Mesothelial cell of epicardium (in vitro differentiated cells): ENCODE measurements at regions not wholly inside any gene's neighbourhood (a gene's known extent, or its start where the extent isn't known, plus 50 kb on each side); places are given as distances from the start of the nearest gene placed in this dataset.

ENCODE experiments used
- DNase-seq, 2 experiments: peaks; one replicate each; pipeline ENCODE4 v3.0.0; 2021; ENCODE audit warnings: low spot score in 2 of 2; ENCODE audit not compliant: unreplicated experiment in 2 of 2
- H3K27ac Mint-ChIP-seq: 2 replicates; pipeline ENCODE4 v1.8.0; 2021; ENCODE audit warnings: mixed read lengths
- H3K27me3 Mint-ChIP-seq: 2 replicates; pipeline ENCODE4 v1.8.0; 2021; ENCODE audit warnings: low read depth, mixed read lengths
- H3K36me3 Mint-ChIP-seq: 2 replicates; pipeline ENCODE4 v1.8.0; 2021; ENCODE audit warnings: mixed read lengths
- H3K4me1 Mint-ChIP-seq: 2 replicates; pipeline ENCODE4 v1.8.0; 2021; ENCODE audit warnings: mixed read lengths
- H3K4me3 Mint-ChIP-seq: 2 replicates; pipeline ENCODE4 v1.8.0; 2021; ENCODE audit warnings: mild to moderate bottlenecking, moderate library complexity, mixed read lengths
- H3K9me3 Mint-ChIP-seq: 2 replicates; pipeline ENCODE4 v1.8.0; 2021; ENCODE audit warnings: mixed read lengths
- TF ChIP-seq, protein P1 (sequence below): fragments of 200-600 bp; sonication (generic); IDR thresholded peaks from one replicate; pipeline ENCODE4 v1.5.0; 2021; ENCODE audit warnings: antibody characterized with exemption; ENCODE audit not compliant: unreplicated experiment

DNA sequence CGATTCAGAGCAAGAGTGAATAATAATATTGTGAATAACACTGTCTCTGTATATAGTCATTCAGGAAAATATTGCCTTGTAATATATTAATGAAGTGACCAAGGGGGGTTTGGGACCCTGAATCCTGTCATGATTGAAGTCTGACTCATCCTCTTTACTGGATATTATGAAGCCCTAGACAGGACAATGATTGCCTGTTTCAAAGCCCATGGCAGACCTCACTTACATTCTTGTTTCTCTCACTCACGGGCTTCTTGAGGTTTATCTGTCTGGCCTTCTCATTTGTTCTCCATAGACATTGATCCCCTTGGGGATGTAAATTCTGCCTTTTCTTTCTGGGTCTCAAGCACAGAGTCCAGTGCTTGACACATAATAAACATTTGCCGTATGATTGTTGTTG is 449.3 kb upstream of the THRB start:
- no peak overlapping the region for H3K4me3 Mint-ChIP-seq
- no peak overlapping the region for H3K27ac Mint-ChIP-seq
- H3K36me3 Mint-ChIP-seq, result peaks cover 7% of the 10 kb centered on the region
- TF ChIP-seq, protein P1, sequence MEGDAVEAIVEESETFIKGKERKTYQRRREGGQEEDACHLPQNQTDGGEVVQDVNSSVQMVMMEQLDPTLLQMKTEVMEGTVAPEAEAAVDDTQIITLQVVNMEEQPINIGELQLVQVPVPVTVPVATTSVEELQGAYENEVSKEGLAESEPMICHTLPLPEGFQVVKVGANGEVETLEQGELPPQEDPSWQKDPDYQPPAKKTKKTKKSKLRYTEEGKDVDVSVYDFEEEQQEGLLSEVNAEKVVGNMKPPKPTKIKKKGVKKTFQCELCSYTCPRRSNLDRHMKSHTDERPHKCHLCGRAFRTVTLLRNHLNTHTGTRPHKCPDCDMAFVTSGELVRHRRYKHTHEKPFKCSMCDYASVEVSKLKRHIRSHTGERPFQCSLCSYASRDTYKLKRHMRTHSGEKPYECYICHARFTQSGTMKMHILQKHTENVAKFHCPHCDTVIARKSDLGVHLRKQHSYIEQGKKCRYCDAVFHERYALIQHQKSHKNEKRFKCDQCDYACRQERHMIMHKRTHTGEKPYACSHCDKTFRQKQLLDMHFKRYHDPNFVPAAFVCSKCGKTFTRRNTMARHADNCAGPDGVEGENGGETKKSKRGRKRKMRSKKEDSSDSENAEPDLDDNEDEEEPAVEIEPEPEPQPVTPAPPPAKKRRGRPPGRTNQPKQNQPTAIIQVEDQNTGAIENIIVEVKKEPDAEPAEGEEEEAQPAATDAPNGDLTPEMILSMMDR, result no peak
- H3K9me3 Mint-ChIP-seq, result no peaks in the 10 kb centered on the region
- no peaks in the 10 kb centered on the region for H3K27me3 Mint-ChIP-seq
- DNase-seq, result no peak
- peaks cover 17% of the 10 kb centered on the region for H3K4me1 Mint-ChIP-seq

DNA sequence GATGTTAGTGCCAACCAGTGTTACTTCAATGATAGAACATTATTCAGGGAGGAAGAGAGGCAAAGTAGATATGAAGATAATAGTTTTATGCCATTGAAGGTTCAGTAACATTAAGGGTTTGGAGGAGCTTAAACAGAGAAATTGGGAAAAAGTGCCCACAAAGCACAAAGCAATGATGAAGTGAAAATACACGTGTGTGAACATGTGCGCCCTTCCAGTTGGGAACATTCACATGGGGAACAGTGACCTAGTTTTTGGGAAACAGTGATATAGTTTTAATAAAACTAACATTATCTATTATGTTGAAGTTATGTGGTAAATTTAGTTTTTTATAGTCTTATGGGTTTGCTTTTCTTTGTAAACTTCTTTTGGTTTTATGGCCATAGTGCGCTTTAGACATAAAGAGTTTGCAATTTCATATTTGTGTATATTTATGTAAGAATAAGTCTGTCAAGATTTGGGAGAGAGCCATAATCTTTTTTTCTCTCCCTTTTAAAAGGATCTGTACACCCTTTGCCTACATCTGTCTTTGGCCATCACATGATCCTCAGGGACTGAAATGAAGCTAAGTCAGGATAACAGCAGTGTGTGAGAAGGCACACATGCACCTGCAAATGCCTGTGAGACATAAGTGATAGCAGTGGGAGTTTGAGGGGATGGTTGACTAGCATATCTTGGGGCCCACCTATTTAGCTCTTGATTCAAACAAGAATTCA is 450.3 kb upstream of the THRB start:
- Mint-ChIP-seq H3K36me3 (peaks cover 9% of the 10 kb centered on the region), H3K9me3 (no peaks in the 10 kb centered on the region), H3K27ac (peak overlapping the region; percentile 81), H3K4me1 (peaks cover 23% of the 10 kb centered on the region), H3K27me3 (no peaks in the 10 kb centered on the region), H3K4me3 (no peak overlapping the region)
- TF ChIP-seq, protein P1, result no peak
- DNase-seq, result no peak

DNA sequence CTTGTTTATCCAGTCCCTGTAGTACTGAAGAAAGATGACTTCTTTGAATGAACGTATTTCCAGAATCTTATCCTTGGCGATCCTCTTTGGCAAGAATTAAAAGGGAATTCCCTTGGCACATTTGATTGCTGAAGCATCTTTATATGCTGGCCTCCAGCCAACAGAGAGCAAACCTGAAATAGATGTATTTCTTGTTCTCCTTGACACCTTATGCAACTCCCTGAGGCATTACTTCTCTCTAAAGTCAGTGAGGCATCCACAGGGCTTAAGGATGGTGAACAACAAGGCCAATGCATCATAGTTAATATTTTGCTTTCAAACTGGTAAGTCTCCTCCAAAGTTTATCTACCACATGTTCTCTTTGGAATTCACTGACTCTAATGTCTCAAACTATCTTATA is 450.9 kb upstream of the THRB start:
- H3K27me3 Mint-ChIP-seq, result no peaks in the 10 kb centered on the region

DNA sequence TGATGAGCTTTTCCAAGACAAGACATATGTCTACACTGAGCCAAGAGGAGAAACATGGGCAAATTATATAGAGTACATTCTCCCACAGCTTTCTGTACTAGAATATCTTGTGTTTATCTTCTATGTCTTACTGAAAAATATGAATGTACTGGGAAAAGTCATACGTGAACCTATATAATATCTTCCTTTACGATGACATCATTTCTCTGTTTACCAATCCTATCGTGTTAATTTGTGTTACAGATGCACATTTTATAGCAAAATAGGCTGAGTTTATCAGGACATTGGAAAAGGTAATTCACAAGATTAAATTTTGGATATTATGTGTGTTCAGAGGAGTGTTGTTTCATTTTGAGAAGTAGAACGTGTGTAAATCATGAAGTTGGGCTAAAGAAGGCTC is 452.5 kb upstream of the THRB start:
- no peaks in the 10 kb centered on the region for H3K27me3 Mint-ChIP-seq
- no peak overlapping the region for H3K27ac Mint-ChIP-seq
- TF ChIP-seq, protein P1, result no peak
- peaks cover 28% of the 10 kb centered on the region for H3K4me1 Mint-ChIP-seq
- DNase-seq, result no peak
- no peaks in the 10 kb centered on the region for H3K9me3 Mint-ChIP-seq
- H3K4me3 Mint-ChIP-seq, result no peak overlapping the region
- peaks cover 9% of the 10 kb centered on the region for H3K36me3 Mint-ChIP-seq

More for the DNA sequence above, 450.9 kb upstream of the THRB start:
- H3K4me1 Mint-ChIP-seq, result peaks cover 28% of the 10 kb centered on the region
- no peak overlapping the region for H3K4me3 Mint-ChIP-seq
- DNase-seq, result peak in 1 of 2 experiments; percentile 39
- TF ChIP-seq, protein P1, result no peak
- H3K36me3 Mint-ChIP-seq, result peaks cover 9% of the 10 kb centered on the region
- H3K9me3 Mint-ChIP-seq, result no peaks in the 10 kb centered on the region
- H3K27ac Mint-ChIP-seq, result peak overlapping the region; percentile 81

- TF ChIP-seq, protein P1, result no peak
- peaks cover 50% of the 10 kb centered on the region for H3K4me1 Mint-ChIP-seq
- H3K27me3 Mint-ChIP-seq, result no peaks in the 10 kb centered on the region
- H3K27ac Mint-ChIP-seq, result no peak overlapping the region
- H3K36me3 Mint-ChIP-seq, result peaks cover 16% of the 10 kb centered on the region
- peaks cover 7% of the 10 kb centered on the region for H3K9me3 Mint-ChIP-seq
- no peak overlapping the region for H3K4me3 Mint-ChIP-seq
- no peak for DNase-seq
These were observed 456.5 kb upstream of the THRB start for GRCh38 chr3:24951180-24951579.

DNA sequence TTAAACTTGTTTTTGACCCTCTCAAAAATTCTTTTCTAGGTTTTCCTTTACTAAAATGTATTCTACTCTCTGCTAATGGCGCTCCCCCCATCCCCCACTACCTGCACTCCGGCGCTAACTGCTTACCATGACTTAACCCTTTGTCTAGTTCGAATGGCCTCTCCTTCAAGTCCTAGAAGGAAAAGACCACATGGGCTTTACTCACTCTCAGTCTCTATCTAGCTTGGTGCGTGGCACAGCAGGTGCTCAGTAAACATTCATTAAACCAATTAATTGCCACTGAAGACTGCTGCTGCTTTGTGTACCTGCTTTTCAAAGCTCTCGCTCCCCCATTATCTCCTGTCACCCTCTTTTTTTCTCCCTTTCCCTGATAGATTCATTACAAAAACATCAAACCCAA is 457.7 kb upstream of the THRB start:
- Mint-ChIP-seq H3K9me3 (peaks cover 7% of the 10 kb centered on the region), H3K4me1 (peaks cover 51% of the 10 kb centered on the region), H3K36me3 (peaks cover 12% of the 10 kb centered on the region), H3K4me3 (no peak overlapping the region), H3K27ac (peak overlapping the region; percentile 87), H3K27me3 (no peaks in the 10 kb centered on the region)
- TF ChIP-seq, protein P1, result no peak
- no peak for DNase-seq
